Adrenal gland (tissue), 5 donors: ENCODE measurements at regions not wholly inside any gene's neighbourhood (a gene's known extent, or its start where the extent isn't known, plus 50 kb on each side); places are given as distances from the start of the nearest gene placed in this dataset.

Source experiments
- CTCF ChIP-seq, 6 experiments: fragments of 450-650 bp in 4 of 6; fragments of 200-600 bp in 2 of 6; sonication (generic) in 1 of 6; IDR thresholded peaks; 1 replicate in 5 of 6; 2 replicates in 1 of 6; pipeline versions ENCODE4 v1.5.1 to v1.8.0; 2016 to 2021; ENCODE audit warnings: antibody characterized with exemption in 6 of 6, mild to moderate bottlenecking in 2 of 6, moderate library complexity in 1 of 6
- POLR2A ChIP-seq, 2 donors: fragments of 450-650 bp; IDR thresholded peaks; one replicate each; pipeline ENCODE4 v1.6.1; 2017; ENCODE audit warnings: antibody characterized with exemption in 2 of 2, mild to moderate bottlenecking in 2 of 2, moderate library complexity in 1 of 2
- donor health status: DM: no; HTN: no; CAD: no.

GRCh38 chr14:26304056-26304455, 293.8 kb downstream of the NOVA1 start:
- TF ChIP-seq CTCF (IDR thresholded peaks at IDR 0.05) (no peak), POLR2A (IDR thresholded peaks at IDR 0.05) (no peak)
